BE2C (cell line): ENCODE measurements at regions not wholly inside any gene's neighbourhood (a gene's known extent, or its start where the extent isn't known, plus 50 kb on each side); places are given as distances from the start of the nearest gene placed in this dataset.

ENCODE experiments used
- DNase-seq: peaks from one replicate; pipeline ENCODE4 v3.0.0-alpha.2; 2020
- H3K27me3 ChIP-seq: fragments of 250-450 bp; sonication (Bioruptor Pico); 2 replicates; pipeline ENCODE4 v1.5.1; 2020; ENCODE audit warnings: mild to moderate bottlenecking
- H3K36me3 ChIP-seq: fragments of 250-450 bp; sonication (Bioruptor Pico); 2 replicates; pipeline ENCODE4 v1.5.1; 2020; ENCODE audit warnings: mild to moderate bottlenecking
- H3K4me1 ChIP-seq: fragments of 250-450 bp; sonication (Bioruptor Pico); 2 replicates; pipeline ENCODE4 v1.5.1; 2020
- H3K4me3 ChIP-seq: 2 replicates; pipeline ENCODE4 v1.5.1; 2011; ENCODE audit warnings: low read depth, low read length
- H3K9me3 ChIP-seq: fragments of 250-450 bp; sonication (Bioruptor Pico); 2 replicates; pipeline ENCODE4 v1.5.1; 2020
- CTCF ChIP-seq: IDR thresholded peaks from 2 replicates; pipeline ENCODE4 v1.5.1; 2012; ENCODE audit warnings: mild to moderate bottlenecking, low read depth, low read length

DNA sequence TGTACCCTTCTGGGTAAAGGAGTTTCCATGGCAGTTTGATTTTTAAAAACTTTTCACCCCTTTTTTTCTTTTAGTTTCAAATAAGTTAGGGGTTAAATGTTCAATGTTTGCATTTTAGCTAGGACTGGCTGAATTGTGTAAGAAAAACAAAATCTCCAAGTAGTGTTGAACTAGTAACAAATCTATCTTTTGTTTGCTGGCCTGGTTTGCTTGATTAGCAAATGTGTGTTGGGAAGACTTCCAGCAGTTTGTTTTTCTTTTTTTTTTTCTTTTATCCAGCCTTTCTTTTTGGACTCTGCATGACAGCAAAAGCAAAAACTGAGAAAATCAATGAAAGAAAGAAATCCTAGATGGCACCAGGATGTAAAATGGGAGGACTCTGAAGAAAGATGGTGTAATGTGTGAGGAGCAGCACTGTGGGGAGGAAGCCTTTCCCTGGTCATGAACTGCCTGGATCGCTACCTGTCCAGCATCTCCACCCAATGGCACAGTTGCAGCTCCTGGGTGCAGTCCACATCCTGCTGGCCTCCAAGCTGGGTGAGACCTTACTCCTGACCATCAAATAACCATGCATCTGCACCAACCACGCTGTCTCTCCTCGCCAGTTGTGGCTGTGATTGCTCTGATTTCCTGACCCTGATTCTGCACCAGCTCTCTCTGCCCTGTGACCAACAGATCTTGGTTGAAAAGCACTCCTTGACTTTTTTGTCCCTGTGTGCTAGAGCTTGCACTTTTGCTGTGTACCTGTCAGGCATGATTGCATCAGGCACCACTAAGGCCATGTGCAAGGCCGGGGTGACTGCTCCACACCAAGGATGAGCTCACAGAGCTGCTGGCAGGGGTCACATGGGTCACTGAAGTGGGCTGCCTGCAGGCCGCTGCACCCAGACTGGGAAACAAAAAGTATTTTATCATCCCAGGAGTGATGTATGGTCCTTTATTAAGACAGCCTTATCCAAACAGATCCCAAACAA is 71.2 kb upstream of the ZNF236 start:
- no peak overlapping the region for H3K4me3 ChIP-seq
- H3K9me3 ChIP-seq: no peaks in the 10 kb centered on the region
- DNase-seq: no peak
- TF ChIP-seq CTCF: no peak
- H3K36me3 ChIP-seq: no peaks in the 10 kb centered on the region
- no peaks in the 10 kb centered on the region for H3K4me1 ChIP-seq
- H3K27me3 ChIP-seq: no peaks in the 10 kb centered on the region

DNA sequence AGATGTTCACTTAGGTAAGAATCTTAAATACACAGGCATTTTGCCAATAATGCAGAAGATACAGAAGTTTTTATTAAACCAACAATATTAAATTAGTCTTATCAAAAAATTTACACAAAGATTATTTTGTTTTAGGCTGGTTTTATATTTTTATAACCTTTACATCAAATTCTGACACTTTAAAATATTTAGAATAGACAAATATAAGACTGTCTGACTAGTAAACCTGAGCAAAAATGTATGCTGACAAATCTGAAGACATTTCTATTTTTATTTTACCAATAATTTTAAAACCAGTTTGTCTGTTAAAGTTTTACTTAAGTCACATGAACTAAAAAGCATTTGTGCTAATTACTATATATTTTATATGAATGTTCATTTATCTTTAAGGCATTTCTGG is 72.1 kb upstream of the ZNF236 start:
- H3K9me3 ChIP-seq: no peaks in the 10 kb centered on the region
- no peaks in the 10 kb centered on the region for H3K27me3 ChIP-seq
- DNase-seq: no peak
- no peaks in the 10 kb centered on the region for H3K36me3 ChIP-seq
- no peaks in the 10 kb centered on the region for H3K4me1 ChIP-seq
- TF ChIP-seq CTCF: no peak
- no peak overlapping the region for H3K4me3 ChIP-seq

- Histone ChIP-seq H3K36me3 (no peaks in the 10 kb centered on the region), H3K9me3 (no peaks in the 10 kb centered on the region), H3K27me3 (no peaks in the 10 kb centered on the region), H3K4me1 (no peaks in the 10 kb centered on the region), H3K4me3 (no peak overlapping the region)
- no peak for DNase-seq
- TF ChIP-seq CTCF: no peak
Observed at GRCh38 chr18:76747676-76748075, 74.7 kb upstream of the ZNF236 start.

GRCh38 chr18:76741346-76741745 is 81.0 kb upstream of the ZNF236 start:
- Histone ChIP-seq H3K9me3 (no peaks in the 10 kb centered on the region), H3K36me3 (no peaks in the 10 kb centered on the region), H3K27me3 (no peaks in the 10 kb centered on the region), H3K4me3 (no peak overlapping the region), H3K4me1 (no peaks in the 10 kb centered on the region)
- TF ChIP-seq CTCF: no peak
- no peak for DNase-seq

DNA sequence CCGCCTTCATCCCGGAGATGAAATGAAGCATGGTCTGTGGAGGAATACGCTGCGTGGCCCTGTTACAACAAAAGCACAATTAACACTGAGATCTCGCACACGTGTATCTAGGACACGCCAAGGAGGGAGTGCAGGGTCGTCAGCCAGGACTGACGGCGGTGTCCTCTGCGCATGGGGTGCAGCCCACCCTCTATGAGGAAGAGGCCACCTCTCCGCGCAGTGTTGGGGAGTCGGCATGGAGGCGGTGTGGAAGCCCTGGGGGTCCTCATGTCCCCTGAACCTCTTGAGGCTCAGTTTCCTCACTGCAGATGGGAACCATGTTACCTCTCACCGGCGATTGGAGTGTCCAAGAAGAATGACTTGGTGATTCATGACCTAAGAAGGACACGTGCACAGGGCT is 86.0 kb upstream of the ZNF236 start:
- TF ChIP-seq CTCF: no peak
- no peaks in the 10 kb centered on the region for H3K27me3 ChIP-seq
- no peak overlapping the region for H3K4me3 ChIP-seq
- no peaks in the 10 kb centered on the region for H3K36me3 ChIP-seq
- no peaks in the 10 kb centered on the region for H3K9me3 ChIP-seq
- DNase-seq: no peak
- H3K4me1 ChIP-seq: no peaks in the 10 kb centered on the region

DNA sequence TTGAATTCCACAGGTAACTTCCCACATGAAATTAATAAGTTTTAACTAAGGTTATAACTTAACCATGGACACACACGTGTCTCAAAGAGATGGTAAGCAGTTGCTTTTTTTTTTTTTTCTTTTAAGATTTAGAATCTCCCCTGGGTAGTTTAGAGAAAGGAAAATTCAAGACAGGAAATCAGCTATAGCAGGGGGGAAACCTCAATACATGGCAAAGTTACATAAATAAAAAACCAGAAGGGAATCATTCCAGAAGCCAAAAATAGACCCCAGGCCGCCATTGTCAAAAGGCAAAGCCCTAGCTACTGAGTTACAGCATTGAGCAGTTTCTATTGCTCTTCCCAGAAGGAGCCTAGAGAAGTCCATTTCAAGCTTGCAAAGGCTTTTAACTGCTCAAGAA is 91.5 kb upstream of the ZNF236 start:
- no peaks in the 10 kb centered on the region for H3K27me3 ChIP-seq
- H3K36me3 ChIP-seq: no peaks in the 10 kb centered on the region
- no peak overlapping the region for H3K4me3 ChIP-seq
- H3K9me3 ChIP-seq: no peaks in the 10 kb centered on the region
- no peak for DNase-seq
- H3K4me1 ChIP-seq: no peaks in the 10 kb centered on the region
- no peak for TF ChIP-seq CTCF
